Neural progenitor cell (in vitro differentiated cells): ENCODE measurements at regions not wholly inside any gene's neighbourhood (a gene's known extent, or its start where the extent isn't known, plus 50 kb on each side); places are given as distances from the start of the nearest gene placed in this dataset.

Experiments
- DNase-seq: peaks from one replicate; pipeline ENCODE4 v3.0.0-alpha.2; 2016; ENCODE audit warnings: low spot score
- H2AFZ ChIP-seq: fragments of 200-600 bp; sonication (generic); replicated peaks from 2 replicates; pipeline ENCODE4 v1.6.1; 2016; ENCODE audit warnings: antibody characterized with exemption
- H3F3A ChIP-seq: fragments of 200-600 bp; sonication (generic); 2 replicates; pipeline ENCODE4 v1.6.1; 2016; ENCODE audit warnings: antibody characterized with exemption, low read depth
- H3K27ac ChIP-seq: fragments of 200-600 bp; sonication (generic); 2 replicates; pipeline ENCODE4 v1.5.1; 2016; ENCODE audit warnings: mild to moderate bottlenecking
- H3K27me3 ChIP-seq: fragments of 200-600 bp; sonication (generic); 2 replicates; pipeline ENCODE4 v1.6.1; 2016; ENCODE audit warnings: mild to moderate bottlenecking, moderate library complexity
- H3K36me3 ChIP-seq: fragments of 200-600 bp; sonication (generic); 2 replicates; pipeline ENCODE4 v1.5.1; 2016
- H3K4me1 ChIP-seq: fragments of 200-600 bp; sonication (generic); 2 replicates; pipeline ENCODE4 v1.6.1; 2016; ENCODE audit warnings: mixed run types
- H3K4me2 ChIP-seq: fragments of 200-600 bp; sonication (generic); 2 replicates; pipeline ENCODE4 v1.6.1; 2016
- H3K4me3 ChIP-seq: fragments of 200-600 bp; sonication (generic); 2 replicates; pipeline ENCODE4 v1.5.1; 2016
- H3K79me2 ChIP-seq: fragments of 200-600 bp; sonication (generic); 2 replicates; pipeline ENCODE4 v1.6.1; 2016; ENCODE audit warnings: low read depth
- H3K9ac ChIP-seq: fragments of 200-600 bp; sonication (generic); 2 replicates; pipeline ENCODE4 v1.6.1; 2016
- H3K9me3 ChIP-seq: fragments of 200-600 bp; sonication (generic); 2 replicates; pipeline ENCODE4 v1.5.1; 2016; ENCODE audit warnings: low read depth
- H4K20me1 ChIP-seq: fragments of 200-600 bp; sonication (generic); 2 replicates; pipeline ENCODE4 v1.6.1; 2016; ENCODE audit warnings: low read depth
- H3K27ac Mint-ChIP-seq: 3 replicates; pipeline ENCODE4 v1.8.0; 2021; ENCODE audit warnings: mixed read lengths
- H3K27me3 Mint-ChIP-seq: 2 replicates; pipeline ENCODE4 v1.8.0; 2022; ENCODE audit warnings: low read depth, mild to moderate bottlenecking, inconsistent platforms, moderate library complexity, mixed read lengths; ENCODE audit not compliant: insufficient read depth
- H3K36me3 Mint-ChIP-seq: 3 replicates; pipeline ENCODE4 v1.8.0; 2021; ENCODE audit warnings: mixed read lengths
- H3K4me1 Mint-ChIP-seq: 3 replicates; pipeline ENCODE4 v1.8.0; 2021; ENCODE audit warnings: mixed read lengths
- H3K4me3 Mint-ChIP-seq: 3 replicates; pipeline ENCODE4 v1.8.0; 2021; ENCODE audit warnings: mild to moderate bottlenecking, moderate library complexity, mixed read lengths
- H3K9me3 Mint-ChIP-seq: 3 replicates; pipeline ENCODE4 v1.8.0; 2020; ENCODE audit warnings: mixed read lengths
- CTCF ChIP-seq: fragments of 200-600 bp; sonication (generic); IDR thresholded peaks from 2 replicates; pipeline ENCODE4 v1.5.1; 2017; ENCODE audit warnings: antibody characterized with exemption, mild to moderate bottlenecking
- EZH2 ChIP-seq: fragments of 200-600 bp; sonication (generic); IDR thresholded peaks from 2 replicates; pipeline ENCODE4 v1.6.1; 2017; ENCODE audit warnings: antibody characterized with exemption, mild to moderate bottlenecking, moderate library complexity
- EZH2phosphoT487 ChIP-seq: fragments of 200-600 bp; sonication (generic); IDR thresholded peaks from 2 replicates; pipeline ENCODE4 v1.6.1; 2017; ENCODE audit warnings: antibody characterized with exemption

GRCh38 chr2:198296665-198297308, 492.4 kb downstream of the PLCL1 start:
- H3K9me3 Mint-ChIP-seq, result no peaks in the 10 kb centered on the region
- H3K36me3 Mint-ChIP-seq, result no peaks in the 10 kb centered on the region
- H2AFZ ChIP-seq, result peak overlapping the region; percentile 30
- peak overlapping the region; percentile 52 for H3K4me2 ChIP-seq
- DNase-seq, result peak; percentile 86
- no peaks in the 10 kb centered on the region for H3K4me1 Mint-ChIP-seq
- H3K79me2 ChIP-seq, result no peaks in the 10 kb centered on the region
- no peaks in the 10 kb centered on the region for H4K20me1 ChIP-seq
- no peaks in the 10 kb centered on the region for H3K36me3 ChIP-seq
- no peak overlapping the region for H3K4me3 ChIP-seq
- peak overlapping the region; percentile 0 for H3K4me3 Mint-ChIP-seq
- peaks cover 8% of the 10 kb centered on the region for H3K4me1 ChIP-seq
- H3F3A ChIP-seq, result peaks cover 6% of the 10 kb centered on the region
- TF ChIP-seq EZH2, result no peak
- peak; percentile 78 for TF ChIP-seq CTCF
- H3K27me3 ChIP-seq, result no peaks in the 10 kb centered on the region
- no peak overlapping the region for H3K27ac Mint-ChIP-seq
- H3K9me3 ChIP-seq, result no peaks in the 10 kb centered on the region
- H3K27ac ChIP-seq, result no peak overlapping the region
- H3K27me3 Mint-ChIP-seq, result peaks cover 2% of the 10 kb centered on the region
- H3K9ac ChIP-seq, result no peak overlapping the region

GRCh38 chr2:198293281-198293680, 488.9 kb downstream of the PLCL1 start:
- H3K4me1 ChIP-seq, result peaks cover 8% of the 10 kb centered on the region
- no peaks in the 10 kb centered on the region for H3K36me3 ChIP-seq
- no peaks in the 10 kb centered on the region for H3K4me1 Mint-ChIP-seq
- peaks cover 6% of the 10 kb centered on the region for H3F3A ChIP-seq
- H3K27me3 Mint-ChIP-seq, result peaks cover 2% of the 10 kb centered on the region
- H3K4me3 Mint-ChIP-seq, result no peak overlapping the region
- H3K9ac ChIP-seq, result no peak overlapping the region
- no peaks in the 10 kb centered on the region for H3K9me3 ChIP-seq
- no peak overlapping the region for H2AFZ ChIP-seq
- H4K20me1 ChIP-seq, result no peaks in the 10 kb centered on the region
- DNase-seq, result no peak
- no peak overlapping the region for H3K27ac Mint-ChIP-seq
- TF ChIP-seq CTCF (no peak), EZH2 (no peak), EZH2phosphoT487 (no peak)
- no peaks in the 10 kb centered on the region for H3K79me2 ChIP-seq
- no peaks in the 10 kb centered on the region for H3K27me3 ChIP-seq
- H3K4me2 ChIP-seq, result no peak overlapping the region
- no peak overlapping the region for H3K4me3 ChIP-seq
- H3K9me3 Mint-ChIP-seq, result no peaks in the 10 kb centered on the region
- no peaks in the 10 kb centered on the region for H3K36me3 Mint-ChIP-seq
- no peak overlapping the region for H3K27ac ChIP-seq

- no peak overlapping the region for H3K4me2 ChIP-seq
- Mint-ChIP-seq H3K27me3 (peaks cover 3% of the 10 kb centered on the region), H3K9me3 (no peaks in the 10 kb centered on the region), H3K36me3 (no peaks in the 10 kb centered on the region), H3K4me1 (no peaks in the 10 kb centered on the region), H3K27ac (no peak overlapping the region), H3K4me3 (no peak overlapping the region)
- H3K79me2 ChIP-seq, result no peaks in the 10 kb centered on the region
- TF ChIP-seq EZH2phosphoT487, result no peak
- no peak for TF ChIP-seq EZH2
- TF ChIP-seq CTCF, result no peak
- H3K9ac ChIP-seq, result no peak overlapping the region
- H2AFZ ChIP-seq, result no peak overlapping the region
- no peak for DNase-seq
- H4K20me1 ChIP-seq, result no peaks in the 10 kb centered on the region
- H3K27me3 ChIP-seq, result no peaks in the 10 kb centered on the region
- H3K4me1 ChIP-seq, result no peaks in the 10 kb centered on the region
- H3K36me3 ChIP-seq, result no peaks in the 10 kb centered on the region
- no peak overlapping the region for H3K4me3 ChIP-seq
- H3K9me3 ChIP-seq, result no peaks in the 10 kb centered on the region
- H3K27ac ChIP-seq, result no peak overlapping the region
- H3F3A ChIP-seq, result no peaks in the 10 kb centered on the region
Measured at GRCh38 chr2:198289811-198290210, 485.4 kb downstream of the PLCL1 start.
